GM12873 (cell line): ENCODE measurements at regions not wholly inside any gene's neighbourhood (a gene's known extent, or its start where the extent isn't known, plus 50 kb on each side); places are given as distances from the start of the nearest gene placed in this dataset.

ENCODE experiments used
- TF ChIP-seq, protein P1 (sequence below): IDR thresholded peaks from 2 replicates; pipeline ENCODE4 v1.5.1; 2012; ENCODE audit warnings: low read depth, mild to moderate bottlenecking, moderate library complexity, low read length, control low read depth; ENCODE audit not compliant: insufficient read depth; ENCODE audit errors: missing control alignments

DNA sequence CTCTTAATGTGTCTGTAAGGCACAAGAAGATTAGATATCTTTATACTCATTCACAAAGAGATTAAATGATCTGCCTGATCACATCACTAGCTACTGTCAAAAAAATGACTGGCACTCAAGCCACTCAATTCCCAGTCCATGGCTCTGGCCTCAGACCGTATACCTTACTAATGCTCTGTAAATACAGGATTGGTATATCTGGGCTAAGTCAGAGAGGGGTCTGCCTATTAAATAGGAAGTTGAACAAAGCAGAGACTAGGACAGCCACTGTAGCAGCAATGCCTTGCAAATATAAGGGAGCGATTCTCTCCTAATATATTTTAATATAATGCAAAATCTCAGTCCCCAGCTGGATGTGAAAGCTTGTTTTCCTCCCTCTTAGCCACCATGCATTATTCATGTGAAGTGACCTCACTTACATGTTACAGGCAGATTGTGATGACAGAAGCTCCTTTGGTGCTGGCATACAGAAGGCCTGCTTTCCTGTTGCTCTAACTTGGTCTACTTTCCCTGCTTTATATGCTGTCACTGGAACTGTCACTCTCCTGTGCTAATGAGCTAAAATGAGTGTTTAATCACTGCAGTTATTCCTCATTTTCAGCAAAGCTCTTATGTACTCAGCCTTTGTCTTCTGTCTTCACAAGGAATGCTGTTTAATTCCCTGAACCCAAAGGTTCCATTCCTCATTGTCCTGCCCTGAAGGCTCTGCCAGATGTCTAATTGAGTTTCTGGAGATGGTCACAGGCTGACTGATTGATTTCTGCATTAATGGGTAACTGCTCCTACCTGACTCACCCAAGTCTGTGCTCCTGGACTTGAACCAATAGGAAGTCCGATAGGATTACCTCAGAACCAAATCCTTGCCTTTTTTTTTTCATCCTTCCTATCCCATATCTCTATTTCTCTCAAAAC is 578.2 kb downstream of the KLHL13 start:
- TF ChIP-seq, protein P1, sequence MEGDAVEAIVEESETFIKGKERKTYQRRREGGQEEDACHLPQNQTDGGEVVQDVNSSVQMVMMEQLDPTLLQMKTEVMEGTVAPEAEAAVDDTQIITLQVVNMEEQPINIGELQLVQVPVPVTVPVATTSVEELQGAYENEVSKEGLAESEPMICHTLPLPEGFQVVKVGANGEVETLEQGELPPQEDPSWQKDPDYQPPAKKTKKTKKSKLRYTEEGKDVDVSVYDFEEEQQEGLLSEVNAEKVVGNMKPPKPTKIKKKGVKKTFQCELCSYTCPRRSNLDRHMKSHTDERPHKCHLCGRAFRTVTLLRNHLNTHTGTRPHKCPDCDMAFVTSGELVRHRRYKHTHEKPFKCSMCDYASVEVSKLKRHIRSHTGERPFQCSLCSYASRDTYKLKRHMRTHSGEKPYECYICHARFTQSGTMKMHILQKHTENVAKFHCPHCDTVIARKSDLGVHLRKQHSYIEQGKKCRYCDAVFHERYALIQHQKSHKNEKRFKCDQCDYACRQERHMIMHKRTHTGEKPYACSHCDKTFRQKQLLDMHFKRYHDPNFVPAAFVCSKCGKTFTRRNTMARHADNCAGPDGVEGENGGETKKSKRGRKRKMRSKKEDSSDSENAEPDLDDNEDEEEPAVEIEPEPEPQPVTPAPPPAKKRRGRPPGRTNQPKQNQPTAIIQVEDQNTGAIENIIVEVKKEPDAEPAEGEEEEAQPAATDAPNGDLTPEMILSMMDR: no peak

DNA sequence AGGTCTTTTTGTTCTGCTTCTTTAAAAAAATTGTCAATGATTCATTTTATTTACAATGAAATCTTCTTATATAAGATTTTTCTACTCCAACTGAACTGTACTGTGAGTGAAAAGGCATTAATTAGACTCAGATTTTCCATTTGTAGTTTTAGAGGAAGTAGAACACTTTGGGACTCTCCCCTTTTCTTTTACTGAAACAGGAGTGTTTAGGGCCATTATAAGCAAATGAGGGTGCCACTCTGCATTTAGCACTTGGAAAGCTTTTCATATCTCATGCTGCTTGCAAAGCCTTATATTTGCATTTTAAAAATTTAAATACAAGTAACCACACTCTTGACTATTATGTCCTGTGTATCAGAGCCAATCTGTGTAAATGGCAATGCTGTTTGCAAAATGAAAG is 584.3 kb downstream of the KLHL13 start:
- TF ChIP-seq, protein P1: no peak

DNA sequence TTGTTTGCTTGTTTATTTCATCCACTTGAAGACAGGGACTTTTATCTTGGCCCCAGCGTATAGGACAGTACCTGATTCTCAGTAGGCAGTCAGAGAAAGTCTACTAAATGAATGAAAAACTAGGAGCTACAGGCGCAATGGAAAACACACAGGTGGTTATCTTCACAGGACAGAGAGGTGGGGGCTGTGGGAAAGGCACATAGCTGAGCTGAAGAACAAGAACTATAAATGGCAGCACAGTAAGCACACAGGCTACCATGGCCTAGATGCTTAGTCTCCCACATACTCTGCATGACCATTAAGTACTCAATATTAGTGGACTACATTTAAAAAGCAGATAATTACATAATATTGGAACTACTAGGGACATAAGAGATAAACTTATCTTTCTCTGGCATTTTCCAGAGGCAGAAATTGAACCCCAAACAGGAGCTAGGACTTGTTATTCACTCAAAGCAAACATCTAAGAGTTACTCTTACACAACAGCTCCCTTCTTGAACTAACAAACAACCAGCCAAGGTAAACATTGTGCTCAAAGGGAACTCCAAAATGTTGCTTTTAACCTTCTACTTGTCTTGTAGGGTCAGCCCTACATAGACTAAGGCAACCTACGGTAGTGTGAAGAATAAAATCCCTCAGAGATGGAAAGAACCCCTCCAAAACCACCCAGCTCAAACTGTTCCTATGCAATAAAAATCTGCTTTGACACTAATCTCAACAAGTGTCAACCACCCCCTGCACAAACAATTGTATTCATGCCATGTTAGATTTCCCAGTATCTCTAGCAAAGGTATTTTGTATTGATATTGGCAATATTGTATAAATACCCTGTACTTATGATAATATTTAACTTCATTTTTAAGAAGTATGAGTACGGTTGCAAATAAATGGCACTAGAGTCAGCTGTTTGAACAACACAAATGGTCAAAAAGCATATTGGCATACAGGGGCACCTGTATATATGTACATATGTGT is 593.6 kb downstream of the KLHL13 start:
- TF ChIP-seq, protein P1: no peak

DNA sequence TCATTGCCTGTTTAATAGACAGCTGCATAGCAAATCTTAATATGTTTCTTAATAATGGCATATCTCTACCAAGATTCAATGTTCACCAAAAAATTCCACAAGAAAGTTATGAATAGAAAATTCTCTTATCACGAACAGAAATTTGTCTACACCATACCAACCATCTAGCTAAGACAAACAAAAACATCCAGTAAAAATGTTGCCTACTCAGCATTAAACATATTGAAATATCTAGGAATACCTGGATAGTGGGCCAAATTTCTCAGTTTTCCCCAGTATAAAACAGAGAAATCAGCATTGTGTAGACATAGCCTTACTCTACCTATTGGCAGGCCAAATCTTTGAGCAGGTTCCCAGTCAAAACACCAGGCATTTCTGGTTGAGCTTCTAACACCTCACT is 598.6 kb downstream of the KLHL13 start:
- TF ChIP-seq, protein P1: no peak

DNA sequence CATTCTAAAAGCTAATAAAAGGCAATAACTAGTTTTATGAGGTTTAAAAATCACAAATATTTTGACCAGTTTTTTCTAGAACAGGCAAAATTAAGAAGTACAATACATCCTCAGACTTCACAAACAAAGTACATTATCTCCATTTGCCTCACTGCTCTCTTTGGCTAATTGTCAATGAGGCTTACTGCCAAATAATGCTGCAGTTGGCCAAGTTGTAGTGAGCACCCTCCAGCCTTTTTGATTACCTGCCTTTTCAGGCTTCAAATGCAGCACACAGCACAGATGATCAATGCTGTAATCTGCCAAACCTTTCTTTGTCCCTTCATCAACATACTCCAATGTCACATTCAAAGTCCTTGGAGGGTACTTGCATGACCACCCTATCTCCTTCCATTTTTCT is 605.2 kb downstream of the KLHL13 start:
- TF ChIP-seq, protein P1: no peak

DNA sequence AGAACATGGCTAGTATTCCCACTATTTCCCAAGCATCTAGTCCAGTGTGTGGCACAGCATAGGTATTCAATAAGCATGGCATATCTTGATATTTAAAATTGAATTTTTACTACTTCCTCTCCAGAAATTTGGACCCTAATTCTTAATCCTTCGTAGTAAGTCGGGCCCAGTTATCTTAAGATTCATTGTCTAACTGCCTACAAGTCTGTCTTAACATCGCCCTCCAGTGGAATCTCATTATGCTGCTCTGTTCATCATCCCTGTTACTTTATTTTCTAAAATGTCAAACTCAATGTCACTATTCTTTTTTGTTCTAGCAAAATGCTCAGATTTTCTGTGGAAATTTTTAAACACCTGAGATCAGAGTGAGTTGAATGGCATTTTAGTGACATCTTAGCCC is 606.2 kb downstream of the KLHL13 start:
- TF ChIP-seq, protein P1: peak; percentile 27

DNA sequence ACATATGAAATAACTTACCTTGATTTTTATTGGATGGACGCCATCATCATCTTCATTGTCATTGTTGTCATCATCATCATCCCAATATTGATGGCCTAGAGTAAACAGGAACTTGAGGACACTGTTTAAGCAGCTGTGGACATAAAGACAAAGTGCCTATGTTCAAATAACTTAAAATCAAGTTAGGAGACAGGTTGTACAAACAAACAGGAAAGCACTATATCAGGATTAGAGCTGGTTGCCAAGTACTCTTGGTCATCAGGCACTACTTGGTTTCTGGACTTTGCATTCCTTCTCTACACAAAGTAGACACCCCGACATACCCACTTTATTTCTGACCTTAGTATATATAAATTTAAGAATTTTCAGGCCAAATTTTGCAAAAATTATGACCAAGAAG is 608.6 kb downstream of the KLHL13 start:
- TF ChIP-seq, protein P1: no peak
